Astrocyte (in vitro differentiated cells and primary cell): ENCODE measurements at regions not wholly inside any gene's neighbourhood (a gene's known extent, or its start where the extent isn't known, plus 50 kb on each side); places are given as distances from the start of the nearest gene placed in this dataset.

Experiments
- DNase-seq: peaks from one replicate; pipeline ENCODE4 v3.0.0-alpha.2; 2010; ENCODE audit warnings: low read depth
- FAIRE-seq: peaks from 2 replicates; lab custom pipeline; 2011; peaks lifted over from hg19 to GRCh38; lab: Jason Lieb, UNC
- H2AFZ ChIP-seq: 2 replicates; pipeline ENCODE4 v1.6.0; 2012; ENCODE audit warnings: low read depth, low read length, inconsistent platforms
- H3K27ac ChIP-seq: 2 replicates; pipeline ENCODE4 v1.5.1; 2011; ENCODE audit warnings: low read depth, low read length, inconsistent platforms
- H3K27me3 ChIP-seq: 2 replicates; pipeline ENCODE4 v1.6.0; 2011; ENCODE audit warnings: low read length, inconsistent platforms; ENCODE audit not compliant: insufficient read depth
- H3K36me3 ChIP-seq: 2 replicates; pipeline ENCODE4 v1.5.1; 2011; ENCODE audit warnings: low read length, inconsistent platforms; ENCODE audit not compliant: insufficient read depth
- H3K4me1 ChIP-seq: 2 replicates; pipeline ENCODE4 v1.5.1; 2011; ENCODE audit warnings: low read length, inconsistent platforms; ENCODE audit not compliant: insufficient read depth
- H3K4me2 ChIP-seq: 2 replicates; pipeline ENCODE4 v1.6.0; 2012; ENCODE audit warnings: low read length, inconsistent platforms
- H3K4me3 ChIP-seq: 2 replicates; pipeline ENCODE4 v1.5.1; 2011; ENCODE audit warnings: low read depth, mild to moderate bottlenecking, low read length, inconsistent platforms; ENCODE audit not compliant: insufficient read depth
- H3K79me2 ChIP-seq: 2 replicates; pipeline ENCODE4 v1.6.0; 2012; ENCODE audit warnings: mild to moderate bottlenecking, low read length, inconsistent platforms; ENCODE audit not compliant: insufficient read depth
- H3K9ac ChIP-seq: 2 replicates; pipeline ENCODE4 v1.6.0; 2012; ENCODE audit warnings: mild to moderate bottlenecking, low read length, inconsistent platforms
- H3K9me3 ChIP-seq: 2 replicates; pipeline ENCODE4 v1.5.1; 2012; ENCODE audit warnings: low read depth, mild to moderate bottlenecking, low read length, inconsistent platforms; ENCODE audit not compliant: insufficient read depth
- H4K20me1 ChIP-seq: 2 replicates; pipeline ENCODE4 v1.6.0; 2012; ENCODE audit warnings: low read length, inconsistent platforms; ENCODE audit not compliant: insufficient read depth
- H3K27ac Mint-ChIP-seq: one replicate; pipeline ENCODE4 v1.8.0; 2021; ENCODE audit warnings: mild to moderate bottlenecking, mixed read lengths; ENCODE audit not compliant: unreplicated experiment
- H3K27me3 Mint-ChIP-seq: one replicate; pipeline ENCODE4 v1.8.0; 2021; ENCODE audit warnings: low read depth, mixed read lengths; ENCODE audit not compliant: unreplicated experiment
- H3K36me3 Mint-ChIP-seq: one replicate; pipeline ENCODE4 v1.8.0; 2021; ENCODE audit warnings: low read depth, mixed read lengths; ENCODE audit not compliant: unreplicated experiment
- H3K4me1 Mint-ChIP-seq: one replicate; pipeline ENCODE4 v1.8.0; 2021; ENCODE audit warnings: low read depth, mixed read lengths; ENCODE audit not compliant: unreplicated experiment
- H3K4me3 Mint-ChIP-seq: one replicate; pipeline ENCODE4 v1.8.0; 2021; ENCODE audit warnings: mild to moderate bottlenecking, moderate library complexity, mixed read lengths; ENCODE audit not compliant: unreplicated experiment
- H3K9me3 Mint-ChIP-seq: one replicate; pipeline ENCODE4 v1.8.0; 2021; ENCODE audit warnings: mild to moderate bottlenecking, mixed read lengths; ENCODE audit not compliant: unreplicated experiment
- EZH2 ChIP-seq: IDR thresholded peaks from 2 replicates; pipeline ENCODE4 v1.6.1; 2012; ENCODE audit warnings: mild to moderate bottlenecking, low read length, inconsistent platforms; ENCODE audit not compliant: insufficient read depth
- TF ChIP-seq, protein P1 (sequence below): IDR thresholded peaks from 2 replicates; pipeline ENCODE4 v1.5.1; 2011; ENCODE audit warnings: low read depth, mild to moderate bottlenecking, inconsistent platforms, low read length, moderate library complexity; ENCODE audit not compliant: insufficient read depth

DNA sequence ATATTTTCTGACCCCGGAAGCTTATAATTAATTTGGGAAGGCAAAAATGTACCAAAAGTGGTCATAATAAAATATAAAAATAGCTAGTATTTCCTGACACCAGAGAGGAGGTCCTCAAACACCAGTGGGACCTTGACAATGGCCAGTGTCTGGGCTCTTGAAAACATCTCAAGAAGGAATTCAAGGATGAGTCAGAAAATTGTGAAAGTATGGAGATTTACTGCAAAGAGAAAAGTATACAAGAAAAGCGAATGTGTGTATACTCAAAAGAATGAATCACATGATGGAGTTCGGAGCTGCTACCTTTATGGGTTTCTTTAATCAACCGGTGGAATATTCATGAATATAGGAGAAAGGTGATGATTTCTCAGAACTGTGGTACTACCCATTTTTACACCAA, 1709.0 kb upstream of the WWC1 start:
- Histone ChIP-seq H3K36me3 (no peaks in the 10 kb centered on the region), H3K4me1 (no peaks in the 10 kb centered on the region), H3K9me3 (no peaks in the 10 kb centered on the region), H3K4me3 (no peak overlapping the region), H3K79me2 (no peaks in the 10 kb centered on the region), H3K9ac (no peak overlapping the region), H3K4me2 (no peak overlapping the region), H3K27ac (no peak overlapping the region), H4K20me1 (no peaks in the 10 kb centered on the region), H3K27me3 (no peaks in the 10 kb centered on the region), H2AFZ (no peak overlapping the region)
- DNase-seq (no peak), FAIRE-seq (no peak)
- H3K9me3 Mint-ChIP-seq = peaks cover 4% of the 10 kb centered on the region
- TF ChIP-seq EZH2 = no peak
- TF ChIP-seq, protein P1, sequence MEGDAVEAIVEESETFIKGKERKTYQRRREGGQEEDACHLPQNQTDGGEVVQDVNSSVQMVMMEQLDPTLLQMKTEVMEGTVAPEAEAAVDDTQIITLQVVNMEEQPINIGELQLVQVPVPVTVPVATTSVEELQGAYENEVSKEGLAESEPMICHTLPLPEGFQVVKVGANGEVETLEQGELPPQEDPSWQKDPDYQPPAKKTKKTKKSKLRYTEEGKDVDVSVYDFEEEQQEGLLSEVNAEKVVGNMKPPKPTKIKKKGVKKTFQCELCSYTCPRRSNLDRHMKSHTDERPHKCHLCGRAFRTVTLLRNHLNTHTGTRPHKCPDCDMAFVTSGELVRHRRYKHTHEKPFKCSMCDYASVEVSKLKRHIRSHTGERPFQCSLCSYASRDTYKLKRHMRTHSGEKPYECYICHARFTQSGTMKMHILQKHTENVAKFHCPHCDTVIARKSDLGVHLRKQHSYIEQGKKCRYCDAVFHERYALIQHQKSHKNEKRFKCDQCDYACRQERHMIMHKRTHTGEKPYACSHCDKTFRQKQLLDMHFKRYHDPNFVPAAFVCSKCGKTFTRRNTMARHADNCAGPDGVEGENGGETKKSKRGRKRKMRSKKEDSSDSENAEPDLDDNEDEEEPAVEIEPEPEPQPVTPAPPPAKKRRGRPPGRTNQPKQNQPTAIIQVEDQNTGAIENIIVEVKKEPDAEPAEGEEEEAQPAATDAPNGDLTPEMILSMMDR = no peak
- no peaks in the 10 kb centered on the region for H3K36me3 Mint-ChIP-seq
- H3K4me3 Mint-ChIP-seq = no peak overlapping the region
- H3K27ac Mint-ChIP-seq = no peak overlapping the region
- H3K4me1 Mint-ChIP-seq = peaks cover 11% of the 10 kb centered on the region
- no peaks in the 10 kb centered on the region for H3K27me3 Mint-ChIP-seq

DNA sequence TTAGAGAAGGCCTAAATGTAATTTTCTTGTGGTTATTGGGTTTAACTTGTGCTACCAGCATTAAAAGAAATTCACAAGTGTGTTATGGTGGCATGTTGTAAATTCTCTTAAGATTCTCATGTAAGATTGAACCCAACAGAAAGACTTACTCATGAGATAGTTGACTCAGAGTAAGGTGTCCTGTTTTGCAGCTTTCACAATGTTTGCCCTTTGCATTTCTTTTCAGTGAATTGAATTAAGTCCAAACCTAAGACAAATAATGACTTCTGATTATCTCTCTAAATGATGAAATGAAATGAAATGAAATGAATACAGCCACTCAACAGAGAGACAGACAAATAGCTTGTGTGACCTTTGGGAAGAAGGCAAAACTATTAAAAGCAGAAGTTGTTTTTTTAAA, 1696.9 kb upstream of the WWC1 start:
- Mint-ChIP-seq H3K9me3 (no peaks in the 10 kb centered on the region), H3K4me3 (no peak overlapping the region), H3K27me3 (no peaks in the 10 kb centered on the region), H3K36me3 (no peaks in the 10 kb centered on the region), H3K4me1 (peaks cover 1% of the 10 kb centered on the region), H3K27ac (no peak overlapping the region)
- Histone ChIP-seq H4K20me1 (no peaks in the 10 kb centered on the region), H3K4me1 (no peaks in the 10 kb centered on the region), H3K36me3 (no peaks in the 10 kb centered on the region), H3K9me3 (no peaks in the 10 kb centered on the region), H3K9ac (no peak overlapping the region), H3K79me2 (no peaks in the 10 kb centered on the region), H3K27ac (no peak overlapping the region), H3K4me3 (no peak overlapping the region), H2AFZ (no peak overlapping the region), H3K27me3 (no peaks in the 10 kb centered on the region), H3K4me2 (no peak overlapping the region)
- DNase-seq = no peak
- TF ChIP-seq, protein P1 = no peak
- no peak for TF ChIP-seq EZH2
- no peak for FAIRE-seq

DNA sequence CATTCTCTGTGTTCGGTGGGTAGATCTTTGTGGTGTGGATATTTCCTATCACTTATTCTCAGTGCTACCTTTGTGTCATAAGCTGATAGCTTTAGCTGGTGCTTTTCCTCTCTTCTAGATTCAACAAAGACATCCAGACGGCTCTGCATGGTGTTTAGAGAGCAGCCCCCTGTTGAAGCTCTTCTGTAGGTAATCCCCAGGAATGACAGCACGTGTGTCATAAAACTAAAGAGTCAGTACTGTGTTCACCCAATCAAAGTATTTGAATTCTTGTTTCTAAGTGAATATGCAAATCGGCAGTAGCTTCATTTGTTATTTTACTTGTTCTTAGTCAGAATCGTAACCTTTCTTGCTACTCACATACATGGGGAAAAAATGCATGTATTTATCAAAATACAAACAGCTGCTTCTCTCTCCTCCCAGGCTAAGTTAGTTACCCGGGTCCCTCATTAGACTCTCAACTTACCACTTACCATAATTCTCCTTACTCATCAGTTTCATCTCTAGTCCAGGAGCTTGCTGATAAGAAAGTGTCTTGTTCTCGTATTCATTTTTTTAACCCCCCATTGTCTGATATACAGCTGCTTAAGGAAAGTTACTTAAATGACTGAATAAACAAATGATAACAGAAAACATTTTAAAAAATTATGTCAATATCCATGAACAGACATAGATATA, 1696.0 kb upstream of the WWC1 start:
- H2AFZ ChIP-seq = no peak overlapping the region
- H3K4me2 ChIP-seq = no peak overlapping the region
- no peaks in the 10 kb centered on the region for H3K9me3 Mint-ChIP-seq
- H3K4me3 Mint-ChIP-seq = no peak overlapping the region
- H3K27me3 Mint-ChIP-seq = no peaks in the 10 kb centered on the region
- H3K9ac ChIP-seq = no peak overlapping the region
- no peaks in the 10 kb centered on the region for H3K36me3 ChIP-seq
- H3K4me1 Mint-ChIP-seq = peaks cover 1% of the 10 kb centered on the region
- H3K36me3 Mint-ChIP-seq = no peaks in the 10 kb centered on the region
- no peak overlapping the region for H3K4me3 ChIP-seq
- no peak for DNase-seq
- no peaks in the 10 kb centered on the region for H4K20me1 ChIP-seq
- TF ChIP-seq EZH2 = no peak
- TF ChIP-seq, protein P1 = no peak
- peaks cover 3% of the 10 kb centered on the region for H3K9me3 ChIP-seq
- H3K27ac Mint-ChIP-seq = no peak overlapping the region
- no peak overlapping the region for H3K27ac ChIP-seq
- FAIRE-seq = no peak
- H3K27me3 ChIP-seq = no peaks in the 10 kb centered on the region
- no peaks in the 10 kb centered on the region for H3K4me1 ChIP-seq
- no peaks in the 10 kb centered on the region for H3K79me2 ChIP-seq
